DOHH2 (cell line): ENCODE measurements at regions not wholly inside any gene's neighbourhood (a gene's known extent, or its start where the extent isn't known, plus 50 kb on each side); places are given as distances from the start of the nearest gene placed in this dataset.

ENCODE experiments used
- H3F3A ChIP-seq: fragments of 200-600 bp; sonication (generic), shearing (Covaris generic); 2 replicates; pipeline ENCODE4 v1.6.0; 2016; ENCODE audit warnings: antibody characterized with exemption, mild to moderate bottlenecking; ENCODE audit not compliant: control insufficient read depth, insufficient read depth
- H3K27ac ChIP-seq: fragments of 200-600 bp; sonication (generic); 2 replicates; pipeline ENCODE4 v1.5.1; 2014; ENCODE audit warnings: low read depth, mild to moderate bottlenecking, low read length, moderate library complexity
- H3K27me3 ChIP-seq: fragments of 200-600 bp; sonication (generic); 2 replicates; pipeline ENCODE4 v1.6.1; 2014; ENCODE audit warnings: mild to moderate bottlenecking, low read length, mixed read lengths; ENCODE audit not compliant: control insufficient read depth
- H3K36me3 ChIP-seq: fragments of 200-600 bp; sonication (generic); 2 replicates; pipeline ENCODE4 v1.6.1; 2014; ENCODE audit warnings: mild to moderate bottlenecking, low read length, moderate library complexity, mixed read lengths; ENCODE audit not compliant: control insufficient read depth
- H3K4me1 ChIP-seq: fragments of 200-600 bp; sonication (generic); 2 replicates; pipeline ENCODE4 v1.6.1; 2014; ENCODE audit warnings: mild to moderate bottlenecking, low read length, mixed read lengths; ENCODE audit not compliant: control insufficient read depth
- H3K4me2 ChIP-seq: fragments of 200-600 bp; sonication (generic); 2 replicates; pipeline ENCODE4 v1.6.0; 2014; ENCODE audit warnings: mild to moderate bottlenecking, low read length, moderate library complexity
- H3K4me3 ChIP-seq: fragments of 200-600 bp; sonication (generic); 2 replicates; pipeline ENCODE4 v1.5.1; 2014; ENCODE audit warnings: mild to moderate bottlenecking, low read length, mixed read lengths
- H3K79me2 ChIP-seq: fragments of 200-600 bp; sonication (generic); 2 replicates; pipeline ENCODE4 v1.6.1; 2014; ENCODE audit warnings: mild to moderate bottlenecking, low read length, mixed read lengths; ENCODE audit not compliant: control insufficient read depth
- H3K9me2 ChIP-seq: fragments of 200-600 bp; sonication (generic); replicated peaks from 2 replicates; pipeline ENCODE4 v1.6.1; 2014; ENCODE audit warnings: mild to moderate bottlenecking, low read length, mixed read lengths; ENCODE audit not compliant: control insufficient read depth
- H3K9me3 ChIP-seq: fragments of 200-600 bp; sonication (generic); 2 replicates; pipeline ENCODE4 v1.6.1; 2014; ENCODE audit warnings: antibody characterized with exemption, low read length, mixed read lengths; ENCODE audit not compliant: control insufficient read depth, insufficient read depth
- H4K20me1 ChIP-seq: fragments of 200-600 bp; sonication (generic); 2 replicates; pipeline ENCODE4 v1.6.0; 2014; ENCODE audit warnings: low read depth, mild to moderate bottlenecking, antibody characterized with exemption, low read length, moderate library complexity; ENCODE audit not compliant: control insufficient read depth, insufficient read depth
- CTCF ChIP-seq: fragments of 200-600 bp; sonication (generic); IDR thresholded peaks from one replicate; pipeline ENCODE4 v1.5.1; 2014; ENCODE audit warnings: antibody characterized with exemption, mild to moderate bottlenecking, low read depth, low read length; ENCODE audit not compliant: poor library complexity, severe bottlenecking
- EZH2phosphoT487 ChIP-seq: fragments of 200-600 bp; sonication (generic); IDR thresholded peaks from 2 replicates; pipeline ENCODE4 v1.6.1; 2017; ENCODE audit warnings: borderline replicate concordance, mild to moderate bottlenecking, antibody characterized with exemption, low read length, moderate library complexity, mixed read lengths

DNA sequence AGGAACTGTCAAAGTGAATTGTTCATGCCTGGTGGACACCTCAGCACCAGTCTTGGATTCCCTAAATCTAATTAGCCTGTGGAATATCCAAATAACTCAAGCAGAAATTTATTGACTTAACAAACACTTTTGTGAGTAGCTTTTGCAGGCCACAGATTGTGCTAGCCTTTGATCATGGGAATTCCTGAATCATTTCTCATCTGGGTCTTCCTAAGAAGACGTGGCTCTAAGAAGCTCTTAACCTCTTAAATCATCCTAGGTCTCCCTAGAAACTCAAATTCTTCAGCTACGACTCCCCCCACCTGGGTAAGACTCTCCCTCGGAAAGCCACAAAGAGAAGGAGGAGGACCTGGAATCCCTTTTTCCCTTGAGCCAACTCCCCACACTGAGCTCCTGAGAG is 53.8 kb upstream of the PSEN2 start:
- Histone ChIP-seq H3K9me2 (no peaks in the 10 kb centered on the region), H3K27me3 (no peaks in the 10 kb centered on the region), H3K4me1 (peaks cover 2% of the 10 kb centered on the region), H3K4me2 (no peak overlapping the region), H3K79me2 (no peaks in the 10 kb centered on the region), H4K20me1 (no peaks in the 10 kb centered on the region), H3K4me3 (no peak overlapping the region), H3K27ac (no peak overlapping the region), H3K9me3 (no peaks in the 10 kb centered on the region), H3F3A (no peaks in the 10 kb centered on the region), H3K36me3 (no peaks in the 10 kb centered on the region)
- TF ChIP-seq CTCF: no peak
- no peak for TF ChIP-seq EZH2phosphoT487

DNA sequence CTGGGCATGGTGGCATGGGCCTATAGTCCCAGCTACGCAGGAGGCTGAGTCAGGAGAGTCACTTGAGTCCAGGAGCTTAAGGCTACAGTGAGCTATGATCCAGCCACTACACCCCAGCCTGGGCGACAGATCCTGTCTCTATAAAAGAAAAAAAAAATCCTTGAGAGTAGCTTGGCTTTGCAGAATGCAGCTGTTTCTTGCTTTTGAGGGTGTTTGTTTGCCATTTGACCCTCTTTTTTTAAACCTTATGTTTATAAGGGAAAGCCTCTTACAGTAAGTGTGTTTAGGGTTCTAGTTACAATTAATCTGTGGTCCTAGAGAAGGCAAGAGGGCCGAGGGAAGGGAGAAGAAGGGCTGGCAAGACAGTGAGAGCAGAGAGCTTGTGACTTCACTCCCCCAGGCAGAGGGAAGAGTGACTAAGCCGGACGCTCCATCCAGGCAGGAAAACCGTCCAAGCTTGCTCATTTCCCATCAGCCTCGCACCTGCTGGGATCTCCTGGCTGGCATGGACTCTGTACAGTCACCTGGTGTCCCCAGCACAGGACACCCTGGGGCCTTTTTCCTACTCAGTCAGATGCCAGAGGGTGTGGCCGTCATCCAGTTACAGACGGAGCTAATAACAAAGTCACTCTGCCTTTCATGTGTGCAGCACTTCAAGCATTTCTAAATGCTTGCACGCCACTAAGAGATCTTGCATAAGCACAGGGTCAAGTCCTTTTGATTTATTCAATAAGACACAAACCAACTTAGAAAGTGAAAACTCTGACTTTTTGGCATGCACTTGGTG is 55.5 kb upstream of the PSEN2 start:
- no peaks in the 10 kb centered on the region for H3K36me3 ChIP-seq
- H4K20me1 ChIP-seq: no peaks in the 10 kb centered on the region
- no peaks in the 10 kb centered on the region for H3K4me1 ChIP-seq
- H3K9me3 ChIP-seq: no peaks in the 10 kb centered on the region
- no peaks in the 10 kb centered on the region for H3F3A ChIP-seq
- H3K27ac ChIP-seq: no peak overlapping the region
- H3K27me3 ChIP-seq: no peaks in the 10 kb centered on the region
- no peak overlapping the region for H3K4me3 ChIP-seq
- H3K4me2 ChIP-seq: no peak overlapping the region
- no peaks in the 10 kb centered on the region for H3K79me2 ChIP-seq
- TF ChIP-seq CTCF (no peak), EZH2phosphoT487 (no peak)
- no peaks in the 10 kb centered on the region for H3K9me2 ChIP-seq

DNA sequence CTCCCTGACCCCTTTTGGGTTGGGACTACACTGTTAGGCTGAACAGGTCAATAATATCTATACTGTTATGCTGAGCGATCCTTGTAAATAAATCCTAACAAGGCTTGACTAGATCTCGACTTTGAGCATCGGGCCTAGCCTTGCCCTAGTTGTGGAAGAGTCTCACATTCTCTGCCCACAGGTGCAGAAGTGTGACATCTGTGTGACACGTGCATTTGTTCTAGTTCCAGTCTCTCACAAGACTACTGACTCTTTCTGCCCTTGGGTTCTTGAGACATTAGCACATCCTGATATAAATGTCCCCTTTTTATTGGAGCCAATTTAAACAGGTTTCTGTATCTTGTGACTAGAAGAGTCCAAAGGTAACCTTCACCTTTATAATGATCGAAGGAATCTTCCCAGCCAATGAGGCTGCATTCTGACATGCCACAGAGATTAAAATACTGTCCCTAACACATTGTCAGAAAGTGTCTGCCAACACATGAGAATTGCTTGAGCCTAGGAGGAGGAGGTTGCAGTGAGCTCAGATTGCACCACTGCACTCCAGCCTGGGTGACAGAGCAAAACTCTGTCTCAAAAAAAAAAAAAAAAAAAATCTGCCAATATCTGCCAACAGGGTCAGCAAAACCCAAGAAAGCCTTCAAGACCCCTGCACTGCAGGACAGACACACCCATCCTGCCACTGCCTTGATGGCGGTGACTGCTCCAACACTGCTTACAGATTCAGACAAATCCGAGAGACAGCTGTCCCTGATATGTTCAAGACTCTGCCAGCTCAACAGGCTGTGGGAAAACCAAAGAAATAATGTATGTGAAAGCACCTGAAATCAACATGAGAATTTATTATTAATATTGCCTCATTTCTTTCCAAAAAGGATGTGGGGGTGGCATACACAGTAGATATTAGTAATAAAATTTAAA is 56.5 kb upstream of the PSEN2 start:
- Histone ChIP-seq H3K4me3 (no peak overlapping the region), H4K20me1 (no peaks in the 10 kb centered on the region), H3F3A (no peaks in the 10 kb centered on the region), H3K9me3 (no peaks in the 10 kb centered on the region), H3K27me3 (no peaks in the 10 kb centered on the region), H3K36me3 (no peaks in the 10 kb centered on the region), H3K4me2 (no peak overlapping the region), H3K9me2 (no peaks in the 10 kb centered on the region), H3K79me2 (no peaks in the 10 kb centered on the region), H3K27ac (no peak overlapping the region), H3K4me1 (no peaks in the 10 kb centered on the region)
- TF ChIP-seq EZH2phosphoT487 (no peak), CTCF (no peak)
